Activated T-cell treated with anti-CD3 and anti-CD28 coated beads, Interleukin-2, amount 50 U/mL, for 48 hours (primary cell): ENCODE measurements at regions not wholly inside any gene's neighbourhood (a gene's known extent, or its start where the extent isn't known, plus 50 kb on each side); places are given as distances from the start of the nearest gene placed in this dataset.

Experiments
- DNase-seq, 2 experiments: peaks; one replicate each; pipeline ENCODE4 v3.0.0-alpha.2; 2020

- DNase-seq, result no peak
These were observed 477.4 kb upstream of the RASGRP1 start for GRCh38 chr15:39041979-39042495.

- no peak for DNase-seq
These were observed 487.2 kb upstream of the RASGRP1 start for GRCh38 chr15:39051626-39052322.

GRCh38 chr15:39052323-39052705, 487.7 kb upstream of the RASGRP1 start:
- no peak for DNase-seq

- DNase-seq, result no peak
These were observed 488.9 kb upstream of the RASGRP1 start for GRCh38 chr15:39053480-39053879.

- DNase-seq, result no peak
These were observed 489.6 kb upstream of the RASGRP1 start for GRCh38 chr15:39054128-39054732.

GRCh38 chr15:39056357-39056756, 491.7 kb upstream of the RASGRP1 start:
- DNase-seq, result no peak

- no peak for DNase-seq
These were observed 493.9 kb upstream of the RASGRP1 start for GRCh38 chr15:39058351-39059131.

- no peak for DNase-seq
These were observed 495.3 kb upstream of the RASGRP1 start for GRCh38 chr15:39059917-39060316.

- DNase-seq, result no peak
These were observed 497.4 kb upstream of the RASGRP1 start for GRCh38 chr15:39061952-39062464.

GRCh38 chr15:39066677-39067076, 502.1 kb upstream of the RASGRP1 start:
- DNase-seq, result no peak

GRCh38 chr15:39074341-39074985, 506.4 kb upstream of the THBS1 start:
- no peak for DNase-seq

GRCh38 chr15:39075311-39075710, 505.6 kb upstream of the THBS1 start:
- DNase-seq, result no peak

GRCh38 chr15:39075756-39076341, 505.0 kb upstream of the THBS1 start:
- DNase-seq, result no peak

GRCh38 chr15:39078026-39078425, 502.9 kb upstream of the THBS1 start:
- DNase-seq, result no peak

- no peak for DNase-seq
These were observed 501.5 kb upstream of the THBS1 start for GRCh38 chr15:39079296-39079847.

GRCh38 chr15:39083213-39083612, 497.7 kb upstream of the THBS1 start:
- DNase-seq, result no peak

GRCh38 chr15:39084674-39085530, 496.0 kb upstream of the THBS1 start:
- DNase-seq, result no peak

- DNase-seq, result no peak
These were observed 494.2 kb upstream of the THBS1 start for GRCh38 chr15:39086641-39087040.

- DNase-seq, result no peak
These were observed 492.7 kb upstream of the THBS1 start for GRCh38 chr15:39088156-39088555.

- DNase-seq, result no peak
These were observed 488.5 kb upstream of the THBS1 start for GRCh38 chr15:39092354-39092753.

GRCh38 chr15:39092761-39093160, 488.1 kb upstream of the THBS1 start:
- DNase-seq, result no peak
